H4 (cell line): ENCODE measurements at regions not wholly inside any gene's neighbourhood (a gene's known extent, or its start where the extent isn't known, plus 50 kb on each side); places are given as distances from the start of the nearest gene placed in this dataset.

ENCODE experiments used
- DNase-seq: peaks from one replicate; pipeline ENCODE4 v3.0.0-alpha.2; 2015; ENCODE audit warnings: low spot score

DNA sequence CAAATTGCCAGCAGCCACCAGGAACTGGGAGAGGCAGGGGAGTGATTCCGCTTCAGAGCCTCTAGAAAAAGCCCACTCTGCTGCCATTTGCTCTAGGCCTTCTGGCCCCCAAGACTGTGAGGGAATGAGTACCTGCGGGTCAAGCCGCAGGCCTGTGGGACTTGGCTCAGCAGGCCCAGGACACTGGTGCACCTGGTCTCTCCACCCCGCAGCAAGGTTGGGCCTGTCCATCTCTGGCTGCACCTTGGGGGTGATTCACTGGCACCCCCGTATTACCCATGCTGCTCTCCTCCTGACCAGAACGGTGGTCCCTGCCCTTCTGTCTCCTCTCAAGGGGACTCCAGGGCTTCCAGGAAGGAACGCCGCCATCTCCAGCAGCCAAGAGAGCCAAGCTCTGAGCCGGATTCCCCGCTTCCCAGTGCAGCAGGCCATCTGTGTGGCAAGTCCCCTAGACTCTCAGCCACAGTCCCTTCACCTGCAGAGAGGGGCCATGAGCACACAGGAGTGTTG, 78.4 kb upstream of the OLFM1 start:
- DNase-seq, result no peak

DNA sequence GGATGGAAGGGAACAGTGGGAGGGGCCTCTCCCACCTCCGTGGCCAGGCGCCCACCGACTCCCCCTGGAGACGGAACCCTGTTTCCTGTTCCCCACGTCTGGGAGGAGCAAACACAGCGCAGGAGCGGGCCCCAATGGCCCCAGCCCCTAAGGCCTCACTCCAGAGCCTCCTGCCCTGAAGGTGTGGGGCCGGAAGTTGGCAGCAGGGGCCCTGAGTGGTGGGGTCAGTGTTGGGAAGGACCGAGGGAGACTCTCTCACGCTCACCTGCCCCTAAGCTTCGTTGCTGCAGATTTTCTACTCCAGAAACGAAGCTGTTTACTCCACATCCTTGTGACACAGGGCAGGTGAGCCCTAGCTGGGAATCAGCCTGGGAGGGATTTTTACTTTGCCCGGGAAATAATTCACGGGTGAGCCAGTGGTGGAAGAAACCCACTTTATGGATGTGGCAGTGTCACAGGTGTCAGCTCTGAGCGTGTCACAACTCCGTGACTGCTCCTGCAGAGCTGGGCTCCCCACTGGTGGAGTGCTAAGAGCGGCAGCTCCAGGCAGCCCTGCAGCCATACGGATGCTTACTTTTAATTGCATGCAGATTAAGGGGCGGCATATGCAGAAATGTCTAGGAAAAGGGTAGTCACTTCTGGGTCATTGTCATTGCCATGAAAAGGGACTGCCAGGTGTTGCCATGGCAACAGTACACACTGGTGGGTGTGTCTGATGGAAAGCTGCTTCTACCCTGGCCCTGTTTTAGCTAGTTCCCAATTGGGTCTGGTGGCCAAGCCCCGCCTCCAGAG, 77.5 kb upstream of the OLFM1 start:
- no peak for DNase-seq

GRCh38 chr9:135010586-135010860, 76.9 kb upstream of the OLFM1 start:
- DNase-seq, result no peak

GRCh38 chr9:135010921-135011320, 76.5 kb upstream of the OLFM1 start:
- DNase-seq, result no peak

GRCh38 chr9:135012166-135012565, 75.3 kb upstream of the OLFM1 start:
- DNase-seq, result no peak

GRCh38 chr9:135014311-135015010, 73.0 kb upstream of the OLFM1 start:
- DNase-seq, result no peak

GRCh38 chr9:135015096-135015495, 72.4 kb upstream of the OLFM1 start:
- no peak for DNase-seq

- no peak for DNase-seq
Observed at GRCh38 chr9:135015565-135015964, 71.9 kb upstream of the OLFM1 start.

DNA sequence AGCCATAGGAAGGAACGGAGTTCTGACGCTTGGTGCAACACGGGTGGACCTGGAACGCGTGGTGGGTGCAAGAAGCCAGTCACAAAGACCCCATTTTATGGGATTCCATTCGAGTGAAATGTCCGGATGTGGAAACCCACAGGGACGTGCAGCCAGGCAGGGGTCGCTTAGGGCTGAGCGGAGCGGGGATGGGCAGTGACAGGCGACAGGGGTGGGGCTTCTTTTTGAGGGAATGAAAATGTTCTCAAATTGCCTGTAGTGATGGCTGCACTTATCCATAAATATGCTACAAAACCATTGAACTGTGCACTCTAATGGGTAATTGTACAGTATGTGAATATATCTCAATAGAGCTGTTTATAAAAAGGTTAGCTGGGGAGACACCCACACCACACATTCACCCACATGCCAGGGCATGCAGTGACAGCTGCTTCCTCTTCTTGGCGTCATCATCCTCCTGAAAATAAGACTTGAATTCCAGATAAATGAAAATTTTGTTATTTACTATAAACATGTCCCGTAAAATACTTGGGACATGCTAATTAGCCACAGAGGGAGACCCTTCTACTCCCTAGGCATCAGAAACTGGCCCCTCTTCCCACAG, 71.3 kb upstream of the OLFM1 start:
- no peak for DNase-seq

GRCh38 chr9:135016876-135017275, 70.6 kb upstream of the OLFM1 start:
- no peak for DNase-seq

GRCh38 chr9:135017899-135018298, 69.6 kb upstream of the OLFM1 start:
- DNase-seq, result no peak

DNA sequence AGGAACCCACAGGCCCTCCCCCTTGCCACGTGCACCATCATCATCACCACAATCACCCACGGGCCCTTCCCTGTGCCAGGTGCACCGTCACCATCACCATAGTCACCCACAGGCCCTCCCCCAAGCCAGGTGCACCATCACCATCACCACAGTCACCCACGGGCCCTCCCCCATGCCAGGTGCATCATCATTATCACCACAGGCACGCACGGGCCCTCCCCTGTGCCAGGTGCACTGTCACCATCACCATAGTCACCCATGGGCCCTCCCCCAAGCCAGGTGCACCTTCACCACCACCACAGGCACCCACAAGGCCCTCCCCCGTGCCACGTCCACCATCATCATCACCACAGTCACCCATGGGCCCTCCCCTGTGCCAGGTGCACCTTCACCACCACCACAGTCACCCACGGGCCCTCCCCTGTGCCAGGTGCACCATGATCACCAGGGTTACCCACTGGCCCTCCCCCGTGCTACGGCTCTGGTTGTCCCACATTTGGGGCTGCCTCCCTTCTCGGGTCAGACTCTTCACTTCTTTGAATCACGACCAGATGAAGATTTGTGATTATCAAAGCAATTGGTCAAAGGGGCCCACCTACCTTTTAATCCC, 69.1 kb upstream of the OLFM1 start:
- DNase-seq, result no peak

DNA sequence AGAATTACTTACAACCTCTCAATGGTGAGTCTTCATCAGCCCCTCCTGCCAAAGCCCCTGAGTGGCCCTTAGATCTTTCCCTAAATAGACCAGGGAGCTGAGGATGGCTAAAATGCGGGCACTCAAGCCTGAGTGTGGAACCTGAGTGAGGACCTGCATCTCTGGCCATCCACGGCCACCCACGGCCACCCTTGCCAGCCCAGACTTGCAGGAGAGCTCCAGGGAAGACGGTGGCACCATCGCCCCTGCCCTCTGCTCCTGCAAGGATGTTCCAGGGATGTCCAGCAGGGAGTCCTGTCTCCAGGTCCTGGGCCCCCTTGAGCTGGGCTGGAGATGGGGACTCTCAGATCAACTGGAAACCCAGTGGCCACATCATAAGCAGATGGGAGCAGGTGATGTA, 68.2 kb upstream of the OLFM1 start:
- DNase-seq, result no peak

DNA sequence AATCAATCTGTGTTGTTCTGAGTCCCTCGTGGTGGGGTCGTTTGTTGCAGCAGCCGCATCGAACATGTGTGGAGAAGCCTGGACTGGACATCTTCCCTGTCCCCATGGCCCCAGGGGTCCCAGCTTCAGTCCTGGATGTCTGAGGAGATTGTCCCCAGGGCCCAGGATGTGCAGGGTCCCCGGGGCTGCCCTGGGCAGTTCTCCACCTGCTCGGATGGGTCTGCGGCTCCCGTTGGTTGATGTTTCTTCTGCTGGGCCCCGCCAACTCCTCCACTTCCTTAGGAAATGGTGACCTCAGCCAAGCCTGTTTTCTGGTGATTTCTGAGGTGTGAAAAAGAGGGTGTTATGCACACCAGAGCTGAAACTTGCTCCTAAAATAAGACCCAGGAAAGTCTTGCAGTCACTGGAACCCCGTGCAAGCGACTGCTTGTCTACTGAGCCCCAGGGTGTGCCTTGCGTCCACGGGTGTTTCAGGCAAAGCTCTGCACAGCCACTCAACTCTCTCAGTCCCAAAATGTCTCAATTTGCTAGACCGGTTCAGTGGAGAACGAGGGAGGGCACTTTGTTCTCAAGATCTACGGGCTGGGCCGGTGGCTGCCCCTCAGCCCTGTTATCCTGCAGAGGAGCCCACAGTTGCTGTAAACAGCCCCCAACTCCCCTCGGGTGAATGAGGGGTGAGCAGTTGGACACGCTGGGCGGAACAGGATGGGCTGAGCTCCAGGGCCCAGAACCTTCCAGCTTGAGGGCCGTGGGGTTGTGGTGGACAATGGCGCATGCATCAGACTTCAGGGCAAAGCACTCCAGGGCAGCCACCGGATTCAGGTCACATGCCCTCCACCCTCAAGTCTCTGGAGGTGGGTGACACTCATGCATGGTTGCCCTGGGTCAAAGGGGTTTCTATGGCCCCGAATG, 66.7 kb upstream of the OLFM1 start:
- DNase-seq, result no peak

DNA sequence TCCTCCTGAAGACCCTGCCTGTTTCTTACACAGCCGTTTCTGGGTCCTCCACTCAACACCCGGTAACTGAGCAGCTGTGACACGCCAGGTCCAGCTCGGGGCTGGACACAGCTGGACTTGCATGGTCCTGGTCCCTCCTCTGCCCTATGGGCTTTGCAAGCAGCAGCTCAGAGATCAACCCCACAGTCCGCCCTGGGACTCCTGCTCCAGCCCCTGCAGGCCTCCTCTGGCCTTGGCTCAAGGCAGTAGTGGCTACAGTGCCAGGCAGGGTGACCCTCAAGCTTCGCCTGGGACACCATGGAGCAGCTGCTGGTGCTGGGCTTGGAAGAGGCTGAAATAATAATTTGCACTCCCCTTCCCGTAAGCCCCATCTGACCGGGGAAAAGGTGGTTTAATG, 66.1 kb upstream of the OLFM1 start:
- no peak for DNase-seq

GRCh38 chr9:135022191-135022870, 65.1 kb upstream of the OLFM1 start:
- DNase-seq, result no peak

- DNase-seq, result peak; percentile 91
Observed at GRCh38 chr9:135023088-135023785, 64.2 kb upstream of the OLFM1 start.

GRCh38 chr9:135023786-135024405, 63.6 kb upstream of the OLFM1 start:
- no peak for DNase-seq

- DNase-seq, result no peak
Observed at GRCh38 chr9:135029463-135029862, 58.0 kb upstream of the OLFM1 start.
